ENCODE measurements at regions not wholly inside any gene's neighbourhood (a gene's known extent, or its start where the extent isn't known, plus 50 kb on each side); places are given as distances from the start of the nearest gene placed in this dataset.

- TF ChIP-seq ZNF121 (tag by site-specific recombination; IDR thresholded peaks at IDR 0.05), result no peak
- TF ChIP-seq ZNF530 (tag by site-specific recombination; IDR thresholded peaks at IDR 0.05; ENCODE audit: low read depth), result no peak
- TF ChIP-seq CTCF (tag by site-specific recombination; IDR thresholded peaks at IDR 0.05), result no peak
- no peak for TF ChIP-seq ZNF169 (tag by site-specific recombination; IDR thresholded peaks at IDR 0.05)
Measured at GRCh38 chr6:885051-885590, 192.2 kb upstream of the EXOC2 start.
